ENCODE measurements at regions not wholly inside any gene's neighbourhood (a gene's known extent, or its start where the extent isn't known, plus 50 kb on each side); places are given as distances from the start of the nearest gene placed in this dataset.

DNA sequence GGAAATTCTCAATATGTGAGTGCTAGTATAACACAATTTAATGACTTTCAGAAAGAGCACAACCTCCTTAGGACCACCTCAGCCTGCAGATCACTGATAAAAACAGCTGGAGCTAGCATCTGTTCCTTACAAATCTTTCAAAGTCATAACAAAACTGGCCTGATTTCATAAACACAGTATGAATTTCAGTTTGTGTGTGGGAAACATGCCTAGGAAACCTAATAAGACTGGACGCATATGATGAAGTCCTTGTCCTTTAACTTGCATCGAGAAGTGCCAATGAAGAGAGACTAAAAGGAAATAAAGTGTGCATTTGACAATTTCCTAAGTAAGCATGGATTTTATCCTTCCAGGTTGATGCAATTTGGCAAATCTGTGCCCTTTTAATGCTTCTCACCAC is 74.1 kb upstream of the KLHL14 start:
- no peak overlapping the region for H2AK5ac ChIP-seq (ENCODE audit: insufficient read length, low read length)
- no peaks in the 10 kb centered on the region for H3K9me3 ChIP-seq (ENCODE audit: control insufficient read depth, low read depth, low read length)
- no peaks in the 10 kb centered on the region for H3K23me2 ChIP-seq (ENCODE audit: insufficient read length, low read depth, low read length, poor library complexity, severe bottlenecking)
- H3K9ac ChIP-seq (ENCODE audit: extremely low read depth, insufficient read length, low read length): no peak overlapping the region
- no peaks in the 10 kb centered on the region for H3K79me2 ChIP-seq (ENCODE audit: insufficient read depth, low read length)
- H3K23ac ChIP-seq (ENCODE audit: insufficient read length, low read depth, low read length): no peak overlapping the region
- H2AFZ ChIP-seq (ENCODE audit: low read length): no peak overlapping the region
- H3K9me3 Mint-ChIP-seq: peaks cover 23 to 25% of the 10 kb centered on the region in 2 experiments
- H4K20me1 ChIP-seq (ENCODE audit: control insufficient read depth, insufficient read depth, insufficient read length): no peaks in the 10 kb centered on the region
- H2BK120ac ChIP-seq (ENCODE audit: low read depth, low read length, poor library complexity, severe bottlenecking): no peak overlapping the region
- no peak overlapping the region for H3K18ac ChIP-seq (ENCODE audit: insufficient read length, low read depth, low read length)
- H3K27ac ChIP-seq (ENCODE audit: insufficient read length, low read depth, low read length): no peak overlapping the region
- no peak overlapping the region for H3K4me3 Mint-ChIP-seq
- no peaks in the 10 kb centered on the region for H3K27me3 Mint-ChIP-seq (ENCODE audit: low read depth)
- H3K27ac Mint-ChIP-seq: peak overlapping the region in 2 of 3 experiments; percentile 91 to 93; a peak in 5 of 7 replicates
- H3K36me3 Mint-ChIP-seq (ENCODE audit: insufficient read depth in 1 of 3, low read depth in 3 of 3): peaks cover 11 to 32% (median 19%) of the 10 kb centered on the region in 3 experiments
- no peak overlapping the region for H2BK5ac ChIP-seq (ENCODE audit: insufficient read length, low read length)
- WGBS (ENCODE audit: extremely low coverage, insufficient read length, low lambda C conversion rate): no CpG with 5 or more reads among the region's 2 CpGs
- H2BK12ac ChIP-seq (ENCODE audit: insufficient read length, low read depth, low read length): no peak overlapping the region
- no peak overlapping the region for H2BK15ac ChIP-seq (ENCODE audit: low read depth, low read length)
- no peak overlapping the region for H3K14ac ChIP-seq (ENCODE audit: insufficient read depth, low read length)
- H2BK20ac ChIP-seq (ENCODE audit: low read depth, low read length, poor library complexity, severe bottlenecking): no peak overlapping the region
- DNase-seq: no peak
- no peaks in the 10 kb centered on the region; the same call in 1 of the 2 replicates for H3K27me3 ChIP-seq (ENCODE audit: insufficient read depth, low read length)
- no peak overlapping the region for H4K91ac ChIP-seq (ENCODE audit: insufficient read length, low read depth, low read length)
- H3K4me1 Mint-ChIP-seq: peaks cover 13 to 22% of the 10 kb centered on the region in 2 experiments
- no peak overlapping the region for H3K56ac ChIP-seq (ENCODE audit: insufficient read length, low read depth, low read length)
- no peak overlapping the region for H3K4ac ChIP-seq (ENCODE audit: low read depth, low read length)
- H3K79me1 ChIP-seq (ENCODE audit: insufficient read depth, low read depth, low read length, poor library complexity, severe bottlenecking): no peaks in the 10 kb centered on the region
- no peak overlapping the region for H4K8ac ChIP-seq (replicated peaks; ENCODE audit: insufficient read length, low read depth, low read length)
- H3K4me1 ChIP-seq (ENCODE audit: insufficient read depth, low read length): no peaks in the 10 kb centered on the region; the same call in 1 of the 2 replicates
- TF ChIP-seq CTCF (conservative IDR thresholded peaks at IDR 0.05): no peak
- no peak overlapping the region for H4K5ac ChIP-seq (ENCODE audit: insufficient read length, low read depth, low read length)
- H3K4me2 ChIP-seq (ENCODE audit: insufficient read depth, insufficient read length, low read length): no peak overlapping the region
- no peak overlapping the region for H3T11ph ChIP-seq (ENCODE audit: low read length)

Measured in H9 (cell line).